ENCODE measurements at regions not wholly inside any gene's neighbourhood (a gene's known extent, or its start where the extent isn't known, plus 50 kb on each side); places are given as distances from the start of the nearest gene placed in this dataset.
"Not testable (repeated sequence)": the region's sequence is repeated elsewhere in the genome, so short reads cannot be mapped to it uniquely, and the experiment has no call there.

- not testable (repeated sequence) for TF ChIP-seq EZH2 (IDR thresholded peaks at IDR 0.05; ENCODE audit: insufficient read depth, poor library complexity, severe bottlenecking); EZH2phosphoT487 (IDR thresholded peaks at IDR 0.05; ENCODE audit: insufficient read depth, low read depth)
Measured at GRCh38 chr18:1335345-1335744, 430.7 kb downstream of the ADCYAP1 start.
